ENCODE measurements at regions not wholly inside any gene's neighbourhood (a gene's known extent, or its start where the extent isn't known, plus 50 kb on each side); places are given as distances from the start of the nearest gene placed in this dataset.
"Not testable (repeated sequence)": the region's sequence is repeated elsewhere in the genome, so short reads cannot be mapped to it uniquely, and the experiment has no call there.

- no peak for DNase-seq
Measured at GRCh38 chr3:81884791-81885190, 123.3 kb upstream of the GBE1 start.

DNA sequence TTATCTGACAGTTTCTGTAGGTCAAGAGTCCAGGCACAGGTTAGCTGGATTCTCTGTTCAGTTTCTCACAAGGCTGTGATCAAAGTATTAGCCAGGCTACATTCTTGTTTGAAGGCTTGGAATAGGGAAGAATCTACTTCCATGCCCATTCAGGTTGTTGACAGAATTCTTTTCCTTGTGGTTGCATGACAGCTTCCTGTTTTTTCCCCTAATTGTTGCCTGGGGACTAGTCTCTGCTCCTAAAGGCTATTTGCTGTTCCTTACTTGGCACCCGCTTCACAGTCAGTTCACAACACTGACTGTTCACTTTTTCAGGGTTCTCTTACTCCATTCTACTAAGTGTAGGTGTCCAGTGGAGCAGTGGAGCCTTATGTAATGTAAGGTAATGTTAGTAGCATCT, 115.4 kb upstream of the GBE1 start:
- no peak for DNase-seq

- no peak for DNase-seq
Measured at GRCh38 chr3:81874738-81875137, 113.3 kb upstream of the GBE1 start.

DNA sequence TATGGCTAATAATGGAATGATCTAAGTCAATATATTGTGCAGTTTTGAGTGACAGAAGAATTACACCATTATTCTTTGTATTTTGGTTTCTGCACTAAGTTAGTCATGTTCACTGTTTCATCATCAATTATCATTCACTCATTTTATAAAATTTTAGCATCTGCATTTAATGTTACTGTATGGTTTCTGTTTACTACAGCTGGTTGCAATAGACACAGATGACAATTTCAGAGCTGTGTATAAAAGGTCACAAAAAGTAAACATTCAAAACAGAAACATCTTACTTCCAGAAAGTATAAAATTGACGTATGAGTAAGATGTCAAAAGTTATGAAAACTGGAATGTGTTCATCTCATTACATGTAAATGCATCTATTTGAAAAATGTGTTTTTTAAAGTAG, 111.1 kb upstream of the GBE1 start:
- no peak for DNase-seq

DNA sequence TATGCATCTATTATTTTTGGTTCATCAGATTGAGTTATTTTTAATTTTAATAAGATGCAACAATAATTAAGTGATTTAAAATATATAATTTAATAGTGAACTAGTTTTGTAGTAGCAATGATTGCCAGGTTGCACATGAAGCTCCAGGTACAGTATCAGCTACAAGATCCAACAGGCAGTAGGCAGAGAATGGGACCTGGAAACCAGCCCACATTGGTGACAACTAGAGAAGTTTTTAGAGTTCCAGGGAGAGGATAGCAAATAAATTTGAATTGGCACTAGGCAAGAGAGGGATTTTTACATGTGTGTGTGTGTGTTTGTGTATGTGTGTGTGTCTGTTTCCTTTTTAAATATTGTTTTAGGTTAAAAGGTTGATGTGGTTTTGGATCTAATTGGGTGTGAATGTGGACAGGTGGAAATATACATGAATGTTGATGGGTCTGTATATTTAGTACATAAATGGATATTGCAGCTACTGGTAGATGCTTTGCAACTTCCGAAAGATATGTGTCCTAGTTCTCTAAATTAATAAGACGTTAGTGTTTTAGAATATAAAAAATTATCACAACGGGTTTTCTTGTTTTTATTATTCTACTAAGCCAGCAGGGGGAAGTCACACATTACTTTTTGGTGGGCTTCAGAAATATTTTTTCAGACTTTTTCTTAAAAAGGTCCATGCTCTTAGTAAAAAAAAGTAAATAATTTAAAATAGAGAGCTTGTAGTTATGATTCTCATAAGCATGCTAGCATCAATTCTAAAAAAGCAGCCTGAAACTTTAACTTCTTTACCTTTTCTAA, 110.1 kb upstream of the GBE1 start:
- DNase-seq: no peak

- DNase-seq: no peak
Measured at GRCh38 chr3:81869382-81869781, 107.9 kb upstream of the GBE1 start.

- no peak for DNase-seq
Measured at GRCh38 chr3:81868597-81868996, 107.2 kb upstream of the GBE1 start.

GRCh38 chr3:81867875-81868274, 106.4 kb upstream of the GBE1 start:
- DNase-seq: no peak

DNA sequence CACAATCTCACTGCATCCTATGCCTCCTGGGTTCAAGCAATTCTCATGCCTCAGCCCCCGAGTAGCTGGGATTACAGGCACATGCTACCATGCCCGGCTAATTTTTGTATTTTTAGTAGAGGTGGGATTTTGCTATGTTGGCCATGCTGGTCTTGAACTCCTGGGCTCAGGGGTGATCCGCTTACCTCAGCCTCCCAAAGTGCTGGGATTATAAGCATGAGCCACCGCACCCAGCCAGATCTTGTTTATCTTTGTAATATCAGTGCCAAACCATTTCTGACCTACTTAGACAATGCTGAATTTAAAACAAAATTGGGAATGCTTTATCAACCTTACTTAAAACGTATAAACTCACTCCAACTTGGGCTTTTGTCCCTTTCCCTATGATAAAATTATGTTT, 103.7 kb upstream of the GBE1 start:
- not testable (repeated sequence) for DNase-seq

- DNase-seq: no peak
Measured at GRCh38 chr3:81864272-81864671, 102.8 kb upstream of the GBE1 start.

- no peak for DNase-seq
Measured at GRCh38 chr3:81863756-81864155, 102.3 kb upstream of the GBE1 start.

DNA sequence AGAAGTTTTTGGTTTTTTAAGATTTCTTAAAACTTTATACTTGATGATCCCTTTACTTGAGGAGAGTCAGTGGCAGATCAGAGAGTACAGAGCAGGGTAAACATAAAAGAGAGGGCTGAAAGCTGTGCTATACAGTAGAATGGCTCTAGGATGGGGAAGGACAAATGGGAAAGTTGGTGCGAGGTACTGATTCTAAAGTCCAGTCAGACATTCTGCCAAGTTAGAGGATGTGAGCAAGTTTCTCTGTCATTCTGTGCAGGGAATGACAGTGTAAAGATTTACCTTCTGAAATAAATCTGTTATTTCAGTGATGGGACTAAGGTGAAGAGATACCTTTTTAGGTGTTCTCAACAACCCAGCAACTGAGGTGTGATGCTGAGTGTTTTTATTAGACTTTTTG, 100.1 kb upstream of the GBE1 start:
- no peak for DNase-seq

DNA sequence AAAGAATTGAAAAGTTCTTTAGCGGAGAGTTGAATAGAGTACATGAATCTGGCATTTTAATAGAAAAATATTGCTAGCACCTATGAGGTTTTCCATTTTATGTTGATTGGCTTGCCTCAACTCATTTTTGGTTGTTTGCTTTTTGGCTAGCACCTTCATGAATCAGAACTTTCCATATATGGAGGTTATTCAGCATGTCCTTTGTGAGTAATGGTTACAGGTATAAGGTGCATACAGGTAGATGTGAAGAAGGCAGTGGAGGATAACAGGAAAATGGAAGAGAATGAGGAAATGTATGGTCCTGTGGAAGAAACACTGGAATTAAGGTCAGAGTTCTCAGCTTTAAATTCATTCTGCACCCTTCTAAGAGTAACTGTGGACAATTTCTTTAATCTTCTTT, 98.1 kb upstream of the GBE1 start:
- DNase-seq: no peak

- no peak for DNase-seq
Measured at GRCh38 chr3:81853431-81853830, 92.0 kb upstream of the GBE1 start.

GRCh38 chr3:81851176-81851575, 89.7 kb upstream of the GBE1 start:
- DNase-seq: no peak

DNA sequence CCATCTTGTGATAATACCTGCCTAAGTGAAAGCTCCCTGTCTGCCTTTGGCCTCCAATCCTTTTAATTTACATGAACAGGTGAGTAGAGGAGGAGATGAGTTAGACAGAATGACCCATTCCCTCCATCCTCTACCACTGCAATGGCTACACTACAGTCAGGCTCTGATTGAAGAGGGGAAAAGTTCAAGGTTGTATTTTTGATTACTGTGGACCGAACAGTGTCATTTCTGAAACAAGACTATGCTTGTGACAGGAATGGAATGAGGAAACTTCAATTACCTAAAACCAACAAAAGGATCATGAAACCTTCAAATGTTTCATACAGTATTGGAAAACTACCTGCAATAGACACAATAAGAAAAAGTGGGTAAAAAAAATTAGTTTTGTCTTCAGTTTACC, 85.5 kb upstream of the GBE1 start:
- no peak for DNase-seq

DNA sequence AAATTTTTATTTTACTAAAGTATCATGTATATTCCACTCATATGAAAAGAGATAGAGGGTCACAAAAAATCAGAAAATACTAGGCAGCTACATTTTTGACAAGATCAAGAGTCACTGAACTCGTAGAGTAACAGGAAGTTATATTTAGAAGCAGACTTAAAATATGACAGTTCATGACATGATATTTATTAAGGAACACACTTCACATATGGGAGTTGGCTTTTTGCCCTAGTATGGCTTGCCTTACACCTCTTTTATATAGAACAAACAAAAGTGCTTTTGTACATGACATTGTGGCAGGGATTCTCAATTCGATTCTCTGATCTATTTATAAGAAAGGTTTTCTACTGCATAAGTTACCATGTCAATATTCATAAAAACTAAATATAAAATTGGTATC, 80.1 kb upstream of the GBE1 start:
- no peak for DNase-seq

DNA sequence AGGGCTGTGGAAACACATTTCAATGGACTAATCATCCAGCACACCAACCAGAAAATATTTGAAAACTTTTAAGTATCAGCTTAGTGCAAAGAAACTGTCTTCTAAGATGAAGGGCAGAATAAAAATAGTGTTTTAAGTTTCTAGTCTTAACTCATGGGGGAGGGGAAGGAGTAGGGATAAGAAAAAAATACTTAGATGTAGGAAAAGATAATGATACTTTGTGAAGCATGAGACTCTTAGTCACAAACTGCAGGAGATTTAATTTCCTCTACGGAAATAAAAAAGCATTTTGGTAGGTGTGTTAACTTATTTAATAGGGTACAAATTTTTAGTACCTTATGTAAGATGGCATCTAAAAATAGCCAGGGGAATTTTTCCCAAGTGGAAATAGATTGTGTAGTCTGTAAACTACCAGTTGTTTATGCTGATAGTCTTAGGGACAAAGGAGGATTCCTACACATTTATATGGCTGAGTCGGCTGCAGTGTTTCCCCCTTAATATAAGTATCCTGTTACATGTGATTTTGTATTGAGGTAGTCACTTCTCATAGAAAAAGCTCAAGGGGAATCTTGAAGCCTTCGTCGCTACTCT, 78.2 kb upstream of the GBE1 start:
- no peak for DNase-seq

GRCh38 chr3:81838457-81838856, 77.0 kb upstream of the GBE1 start:
- DNase-seq: no peak

GRCh38 chr3:81837071-81837593, 75.7 kb upstream of the GBE1 start:
- no peak for DNase-seq

DNA sequence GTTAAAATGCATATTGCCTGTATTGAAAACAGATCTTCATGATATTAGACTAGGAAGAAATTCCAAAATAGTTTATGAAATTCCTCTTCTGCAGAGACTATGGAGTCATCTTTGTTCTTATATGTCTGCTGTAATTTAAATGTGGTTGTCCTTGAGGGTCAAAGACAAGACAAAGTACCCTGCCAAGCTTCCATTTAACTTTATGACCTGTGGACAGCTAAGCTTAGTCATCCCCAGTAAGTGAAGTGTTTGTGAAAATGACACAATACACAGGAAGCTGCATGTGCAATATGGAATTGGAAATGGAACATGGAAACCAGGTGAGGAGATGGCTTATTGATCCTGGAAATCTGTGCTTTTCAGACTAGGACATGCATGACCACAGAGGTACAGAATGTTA, 68.5 kb upstream of the GBE1 start:
- no peak for DNase-seq

DNA sequence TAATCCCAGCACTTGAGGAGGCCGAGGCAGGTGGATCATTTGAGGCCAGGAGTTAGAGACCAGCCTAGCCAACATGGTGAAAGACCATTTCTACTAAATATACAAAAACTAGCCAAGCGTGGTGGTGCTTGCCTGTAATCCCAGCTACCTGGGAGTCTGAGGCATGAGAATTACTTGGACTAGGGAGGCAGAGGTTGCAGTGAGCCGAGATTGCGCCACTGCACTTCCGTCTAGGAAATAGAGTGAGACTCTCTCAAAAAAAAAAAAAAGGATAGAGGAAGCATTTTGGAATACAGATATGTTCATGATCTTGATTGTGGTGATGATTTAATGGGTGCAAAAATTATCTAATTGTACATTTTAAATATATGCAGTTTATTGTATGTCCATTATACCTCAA, 67.8 kb upstream of the GBE1 start:
- not testable (repeated sequence) for DNase-seq

DNA sequence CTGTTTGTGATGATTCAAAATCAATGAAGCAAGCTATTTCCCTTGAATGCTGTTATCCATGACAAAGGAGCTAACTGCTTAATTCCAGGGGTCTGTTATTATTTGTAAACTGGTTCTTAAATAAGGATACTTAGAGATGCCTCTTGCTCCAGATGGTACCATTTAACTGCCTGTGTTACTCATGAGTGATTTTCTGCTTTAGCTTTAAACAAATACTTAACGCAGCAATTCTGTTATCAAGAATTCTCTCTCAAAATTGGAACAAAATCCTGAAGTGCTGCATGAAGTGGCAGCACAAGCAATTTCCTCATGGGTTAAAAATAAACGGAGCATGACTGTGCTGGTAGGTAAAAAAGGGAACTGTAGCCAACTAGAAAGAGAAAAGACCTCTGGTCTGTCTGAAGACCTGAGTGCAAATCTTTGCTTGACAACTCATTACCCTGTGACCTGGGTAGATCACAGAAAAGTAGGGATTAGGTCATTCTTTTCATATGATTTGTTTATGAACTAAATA, 62.5 kb upstream of the GBE1 start:
- DNase-seq: no peak

DNA sequence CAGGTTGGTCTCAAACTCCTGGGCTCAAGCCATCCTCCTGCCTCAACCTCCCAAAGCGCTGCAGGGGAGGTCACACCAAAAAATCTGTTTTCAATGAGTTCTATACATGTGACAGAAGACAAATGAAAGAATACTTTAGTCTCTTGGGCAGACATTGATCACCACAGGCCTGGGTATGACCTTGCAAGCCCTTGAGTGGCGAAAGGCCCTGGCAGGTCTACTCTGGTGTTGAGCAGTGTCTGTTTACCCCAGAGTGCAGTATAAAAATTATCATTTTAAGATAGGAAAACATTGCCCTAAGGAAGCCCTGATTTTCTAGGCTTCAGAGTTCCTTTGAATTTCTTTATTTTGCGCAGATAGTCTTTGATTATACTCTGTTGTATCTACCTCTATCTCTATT, 61.6 kb upstream of the GBE1 start:
- DNase-seq: no peak

Measured in DMS 273 treated with DMSO at 0.1 percent for 48 hours (cell line).